Endodermal cell (in vitro differentiated cells): ENCODE measurements at regions not wholly inside any gene's neighbourhood (a gene's known extent, or its start where the extent isn't known, plus 50 kb on each side); places are given as distances from the start of the nearest gene placed in this dataset.

Experiments used
- DNase-seq: peaks from one replicate; pipeline ENCODE4 v3.0.0-alpha.2; 2017
- H3K27ac ChIP-seq: 2 replicates; pipeline ENCODE4 v1.5.1; 2013; ENCODE audit warnings: mild to moderate bottlenecking, low read depth, low read length, moderate library complexity
- H3K27me3 ChIP-seq: 2 replicates; pipeline ENCODE4 v1.6.1; 2013; ENCODE audit warnings: mild to moderate bottlenecking, low read length, moderate library complexity; ENCODE audit not compliant: insufficient read depth, control insufficient read depth, poor library complexity, severe bottlenecking
- H3K36me3 ChIP-seq: 2 replicates; pipeline ENCODE4 v1.7.0; 2013; ENCODE audit warnings: mild to moderate bottlenecking, low read length, moderate library complexity; ENCODE audit not compliant: control insufficient read depth, insufficient read depth
- H3K4me1 ChIP-seq: one replicate; pipeline ENCODE4 v1.7.0; 2013; ENCODE audit warnings: low read length; ENCODE audit not compliant: control insufficient read depth, insufficient read depth
- H3K4me3 ChIP-seq: 2 replicates; pipeline ENCODE4 v1.5.1; 2013; ENCODE audit warnings: mild to moderate bottlenecking, low read length, moderate library complexity
- H3K9ac ChIP-seq: 2 replicates; pipeline ENCODE4 v1.6.1; 2013; ENCODE audit warnings: mild to moderate bottlenecking, low read length, moderate library complexity; ENCODE audit not compliant: poor library complexity, severe bottlenecking; ENCODE audit errors: extremely low read depth
- H3K9me3 ChIP-seq: 2 replicates; pipeline ENCODE4 v1.6.1; 2013; ENCODE audit warnings: mild to moderate bottlenecking, low read length, moderate library complexity; ENCODE audit not compliant: control insufficient read depth
- H3K27ac Mint-ChIP-seq: 2 replicates; pipeline ENCODE4 v1.8.0; 2020; ENCODE audit warnings: mixed read lengths
- H3K27me3 Mint-ChIP-seq: 2 replicates; pipeline ENCODE4 v1.8.0; 2021; ENCODE audit warnings: mild to moderate bottlenecking, mixed read lengths; ENCODE audit not compliant: insufficient read depth
- H3K36me3 Mint-ChIP-seq: 2 replicates; pipeline ENCODE4 v1.8.0; 2020; ENCODE audit warnings: low read depth, mixed read lengths
- H3K4me1 Mint-ChIP-seq: 2 replicates; pipeline ENCODE4 v1.8.0; 2020; ENCODE audit warnings: mixed read lengths
- H3K4me3 Mint-ChIP-seq: 2 replicates; pipeline ENCODE4 v1.8.0; 2020; ENCODE audit warnings: mild to moderate bottlenecking, moderate library complexity, mixed read lengths
- H3K9me3 Mint-ChIP-seq: 2 replicates; pipeline ENCODE4 v1.8.0; 2020; ENCODE audit warnings: mild to moderate bottlenecking, mixed read lengths
- CTCF ChIP-seq: fragments of 200-600 bp; sonication (generic); conservative IDR thresholded peaks from 2 replicates; pipeline ENCODE4 v1.5.0; 2021; ENCODE audit warnings: antibody characterized with exemption, mild to moderate bottlenecking
- WGBS, 2 experiments: methylation state at CpG; one replicate each; pipeline versions ENCODE4 v1.1.5 to v1.1.7; 2013; ENCODE audit warnings: missing lambda C conversion rate in 2 of 2, mixed read lengths in 1 of 2; ENCODE audit not compliant: insufficient coverage in 1 of 2, insufficient read length in 1 of 2; 5-methylcytosine and 5-hydroxymethylcytosine counted together

GRCh38 chr1:149844650-149845255 lies 54.6 kb upstream of the BOLA1 start:
- no peaks in the 10 kb centered on the region for H3K9me3 Mint-ChIP-seq
- Histone ChIP-seq H3K4me3 (peak overlapping the region; percentile 84), H3K4me1 (no peaks in the 10 kb centered on the region), H3K9ac (peak overlapping the region; percentile 79), H3K9me3 (no peaks in the 10 kb centered on the region), H3K36me3 (no peaks in the 10 kb centered on the region), H3K27me3 (no peaks in the 10 kb centered on the region), H3K27ac (no peak overlapping the region)
- DNase-seq, result no peak
- TF ChIP-seq CTCF, result no peak
- H3K4me1 Mint-ChIP-seq, result peaks cover 37% of the 10 kb centered on the region
- WGBS, 2 experiments, result 36% methylated on average over 4 of the region's 4 CpGs; no CpG with 5 or more reads in 1 of the 2 experiments
- H3K36me3 Mint-ChIP-seq, result no peaks in the 10 kb centered on the region
- no peaks in the 10 kb centered on the region for H3K27me3 Mint-ChIP-seq
- H3K27ac Mint-ChIP-seq, result peak overlapping the region; percentile 37
- H3K4me3 Mint-ChIP-seq, result peak overlapping the region; percentile 82

- no peaks in the 10 kb centered on the region for H3K4me1 ChIP-seq
- peak overlapping the region; percentile 37 for H3K27ac Mint-ChIP-seq
- peaks cover 37% of the 10 kb centered on the region for H3K4me1 Mint-ChIP-seq
- peak overlapping the region; percentile 82 for H3K4me3 Mint-ChIP-seq
- H3K9me3 ChIP-seq, result no peaks in the 10 kb centered on the region
- no peaks in the 10 kb centered on the region for H3K36me3 Mint-ChIP-seq
- DNase-seq, result peak; percentile 74
- no peak overlapping the region for H3K27ac ChIP-seq
- no peaks in the 10 kb centered on the region for H3K9me3 Mint-ChIP-seq
- WGBS, 2 experiments, result 20 to 36% methylated on average over 3 of the region's 3 CpGs
- H3K27me3 ChIP-seq, result no peaks in the 10 kb centered on the region
- peak overlapping the region; percentile 84 for H3K4me3 ChIP-seq
- no peaks in the 10 kb centered on the region for H3K27me3 Mint-ChIP-seq
- TF ChIP-seq CTCF, result no peak
- H3K9ac ChIP-seq, result peak overlapping the region; percentile 79
- H3K36me3 ChIP-seq, result no peaks in the 10 kb centered on the region
These were observed 54.0 kb upstream of the BOLA1 start for GRCh38 chr1:149845416-149845815.

GRCh38 chr1:149846042-149846441 lies 53.3 kb upstream of the BOLA1 start:
- H3K27ac Mint-ChIP-seq, result peak overlapping the region; percentile 37
- no peaks in the 10 kb centered on the region for H3K27me3 Mint-ChIP-seq
- no peak overlapping the region for H3K9ac ChIP-seq
- H3K36me3 Mint-ChIP-seq, result no peaks in the 10 kb centered on the region
- H3K4me1 ChIP-seq, result no peaks in the 10 kb centered on the region
- 83 to 100% methylated on average over 1 to 3 of the region's 3 CpGs for WGBS, 2 experiments
- no peak overlapping the region for H3K27ac ChIP-seq
- peak overlapping the region; percentile 84 for H3K4me3 ChIP-seq
- no peak for TF ChIP-seq CTCF
- H3K4me3 Mint-ChIP-seq, result peak overlapping the region; percentile 82
- H3K9me3 Mint-ChIP-seq, result no peaks in the 10 kb centered on the region
- H3K36me3 ChIP-seq, result no peaks in the 10 kb centered on the region
- H3K27me3 ChIP-seq, result no peaks in the 10 kb centered on the region
- no peak for DNase-seq
- peaks cover 37% of the 10 kb centered on the region for H3K4me1 Mint-ChIP-seq
- H3K9me3 ChIP-seq, result no peaks in the 10 kb centered on the region
